Hematopoietic multipotent progenitor cell treated with erythropoietin and hydrocortisone succinate and interleukin-3 and kit ligand, for 8 days (in vitro differentiated cells): ENCODE measurements at regions not wholly inside any gene's neighbourhood (a gene's known extent, or its start where the extent isn't known, plus 50 kb on each side); places are given as distances from the start of the nearest gene placed in this dataset.
A peak's percentile ranks its signal among the peaks of the same experiment; 100 is the strongest.

Experiments used
- DNase-seq: peaks from one replicate; pipeline ENCODE4 v3.0.0-alpha.2; 2015

GRCh38 chr15:67892559-67893377, 52.9 kb upstream of the RNU6-1 start:
- peak; percentile 6 for DNase-seq

- DNase-seq: no peak
These were observed 55.4 kb upstream of the RNU6-1 start for GRCh38 chr15:67895237-67895636.

GRCh38 chr15:67897646-67898339, 57.9 kb upstream of the RNU6-1 start:
- DNase-seq: no peak

- no peak for DNase-seq
These were observed 59.9 kb upstream of the RNU6-1 start for GRCh38 chr15:67899596-67900283.

- DNase-seq: no peak
These were observed 60.8 kb upstream of the RNU6-1 start for GRCh38 chr15:67900621-67901147.

GRCh38 chr15:67901922-67902321, 62.1 kb upstream of the RNU6-1 start:
- no peak for DNase-seq

- DNase-seq: no peak
These were observed 62.7 kb upstream of the RNU6-1 start for GRCh38 chr15:67902579-67903009.

- DNase-seq: no peak
These were observed 63.9 kb upstream of the RNU6-1 start for GRCh38 chr15:67903708-67904107.

- no peak for DNase-seq
These were observed 65.8 kb upstream of the RNU6-1 start for GRCh38 chr15:67905628-67906027.

GRCh38 chr15:67906382-67906781, 66.5 kb upstream of the RNU6-1 start:
- DNase-seq: no peak

GRCh38 chr15:67907184-67907723, 67.4 kb upstream of the RNU6-1 start:
- no peak for DNase-seq

GRCh38 chr15:67908756-67909155, 68.9 kb upstream of the RNU6-1 start:
- DNase-seq: no peak

- DNase-seq: no peak
These were observed 71.9 kb upstream of the RNU6-1 start for GRCh38 chr15:67911727-67912126.

- DNase-seq: no peak
These were observed 74.2 kb upstream of the RNU6-1 start for GRCh38 chr15:67914028-67914427.

- no peak for DNase-seq
These were observed 75.0 kb upstream of the RNU6-1 start for GRCh38 chr15:67914537-67915460.

- DNase-seq: no peak
These were observed 75.9 kb upstream of the RNU6-1 start for GRCh38 chr15:67915461-67916374.

- no peak for DNase-seq
These were observed 76.7 kb upstream of the RNU6-1 start for GRCh38 chr15:67916565-67916964.

GRCh38 chr15:67917037-67917436, 77.2 kb upstream of the RNU6-1 start:
- DNase-seq: no peak

- DNase-seq: no peak
These were observed 77.8 kb upstream of the RNU6-1 start for GRCh38 chr15:67917636-67918035.

- no peak for DNase-seq
These were observed 78.5 kb upstream of the RNU6-1 start for GRCh38 chr15:67918205-67918861.
